BJ (cell line): ENCODE measurements at regions not wholly inside any gene's neighbourhood (a gene's known extent, or its start where the extent isn't known, plus 50 kb on each side); places are given as distances from the start of the nearest gene placed in this dataset.
A peak's percentile ranks its signal among the peaks of the same experiment; 100 is the strongest.

ENCODE experiments used
- CTCF ChIA-PET: fragments of 350-600 bp; formaldehyde crosslinking; extraction: SDS; loops from one replicate; lab custom pipeline; 2021; ENCODE audit warnings: antibody characterized with exemption, inconsistent platforms; lab: Yijun Ruan, JAX
- POLR2A ChIA-PET: fragments of 300-600 bp; sonication (Branson Sonifier 250); formaldehyde crosslinking; extraction: SDS; loops from one replicate; lab custom pipeline; 2021; ENCODE audit warnings: antibody characterized with exemption; lab: Charles Lee
- DNase-seq: peaks from one replicate; pipeline ENCODE4 v3.0.0-alpha.2; 2011; ENCODE audit warnings: low read depth
- H3K27me3 ChIP-seq: 2 replicates; pipeline ENCODE4 v1.6.0; 2011; ENCODE audit warnings: low read length; ENCODE audit not compliant: control insufficient read depth, insufficient read depth
- H3K36me3 ChIP-seq: 2 replicates; pipeline ENCODE4 v1.5.1; 2011; ENCODE audit warnings: low read length; ENCODE audit not compliant: control insufficient read depth, insufficient read depth
- H3K4me3 ChIP-seq: 2 replicates; pipeline ENCODE4 v1.5.1; 2011; ENCODE audit warnings: low read depth, mild to moderate bottlenecking, control low read depth, low read length
- TF ChIP-seq, protein P1 (sequence below): IDR thresholded peaks from 2 replicates; pipeline ENCODE4 v1.5.1; 2011; ENCODE audit warnings: low read depth, mild to moderate bottlenecking, control low read depth, inconsistent platforms, low read length, moderate library complexity; ENCODE audit not compliant: insufficient read depth

DNA sequence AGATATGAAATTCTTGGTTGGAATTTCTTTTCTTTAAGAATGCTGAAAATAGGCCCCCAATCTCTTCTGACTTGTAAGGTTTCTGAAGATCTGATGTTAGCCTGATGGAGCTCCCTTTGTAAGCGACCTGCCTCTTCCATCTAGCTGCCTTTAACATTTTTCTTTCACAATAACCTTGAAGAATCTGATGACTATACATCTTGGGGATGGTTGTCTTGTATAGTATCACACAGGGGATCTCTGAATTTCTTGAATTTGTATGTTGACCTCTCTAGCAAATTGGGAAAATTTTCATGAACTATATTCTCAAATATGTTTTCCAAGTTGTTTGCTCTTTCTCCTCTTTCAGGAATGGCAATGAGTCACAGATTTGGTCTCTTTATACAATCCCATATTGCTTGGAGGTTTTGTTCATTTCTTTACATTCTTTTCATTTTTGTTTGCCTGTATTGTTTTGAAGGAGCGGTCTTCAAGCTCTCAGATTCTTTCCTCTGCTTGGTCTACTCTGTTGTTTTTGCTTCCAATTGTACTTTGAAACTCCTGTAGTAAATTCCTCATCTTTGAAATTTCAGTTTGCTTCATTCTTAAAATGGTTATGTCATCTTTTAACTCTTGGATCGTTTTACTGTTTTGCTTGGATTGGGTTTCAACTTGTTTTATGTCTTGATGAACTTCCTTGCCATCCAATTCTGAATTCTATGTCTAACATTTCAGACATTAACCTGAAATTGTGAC is 245.2 kb upstream of the TARS1 start:
- no peak overlapping the region for H3K4me3 ChIP-seq
- ChIA-PET POLR2A (no interaction called here), CTCF (interaction anchor here (1.3 kb wide), 1 partner anchor 485 kb away, joined by 3 read pairs; the partner anchor contains the start of gene NPR3)
- no peaks in the 10 kb centered on the region for H3K27me3 ChIP-seq
- no peaks in the 10 kb centered on the region for H3K36me3 ChIP-seq
- TF ChIP-seq, protein P1, sequence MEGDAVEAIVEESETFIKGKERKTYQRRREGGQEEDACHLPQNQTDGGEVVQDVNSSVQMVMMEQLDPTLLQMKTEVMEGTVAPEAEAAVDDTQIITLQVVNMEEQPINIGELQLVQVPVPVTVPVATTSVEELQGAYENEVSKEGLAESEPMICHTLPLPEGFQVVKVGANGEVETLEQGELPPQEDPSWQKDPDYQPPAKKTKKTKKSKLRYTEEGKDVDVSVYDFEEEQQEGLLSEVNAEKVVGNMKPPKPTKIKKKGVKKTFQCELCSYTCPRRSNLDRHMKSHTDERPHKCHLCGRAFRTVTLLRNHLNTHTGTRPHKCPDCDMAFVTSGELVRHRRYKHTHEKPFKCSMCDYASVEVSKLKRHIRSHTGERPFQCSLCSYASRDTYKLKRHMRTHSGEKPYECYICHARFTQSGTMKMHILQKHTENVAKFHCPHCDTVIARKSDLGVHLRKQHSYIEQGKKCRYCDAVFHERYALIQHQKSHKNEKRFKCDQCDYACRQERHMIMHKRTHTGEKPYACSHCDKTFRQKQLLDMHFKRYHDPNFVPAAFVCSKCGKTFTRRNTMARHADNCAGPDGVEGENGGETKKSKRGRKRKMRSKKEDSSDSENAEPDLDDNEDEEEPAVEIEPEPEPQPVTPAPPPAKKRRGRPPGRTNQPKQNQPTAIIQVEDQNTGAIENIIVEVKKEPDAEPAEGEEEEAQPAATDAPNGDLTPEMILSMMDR, result no peak
- peak; percentile 62 for DNase-seq

DNA sequence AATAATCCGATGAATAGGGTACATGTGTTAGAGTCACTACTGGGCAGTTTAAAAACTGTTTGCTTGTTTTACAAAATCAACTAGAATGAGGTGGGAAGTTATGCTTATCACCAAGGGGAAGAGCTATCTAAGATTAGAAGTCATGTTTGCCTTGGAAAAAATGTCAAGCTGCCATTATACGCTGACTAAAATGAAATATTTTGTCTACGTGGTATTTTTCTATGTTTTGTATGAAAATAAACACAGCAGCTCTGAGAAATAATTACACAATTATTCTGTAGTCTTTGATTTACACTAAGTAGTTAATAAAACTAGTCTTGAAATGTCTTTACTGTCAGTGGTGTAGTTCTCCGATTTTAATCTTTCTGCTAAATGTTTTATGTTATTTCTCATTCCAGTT is 241.9 kb upstream of the TARS1 start:
- Histone ChIP-seq H3K27me3 (no peaks in the 10 kb centered on the region), H3K4me3 (no peak overlapping the region), H3K36me3 (no peaks in the 10 kb centered on the region)
- TF ChIP-seq, protein P1, result no peak
- ChIA-PET CTCF (no interaction called here), POLR2A (no interaction called here)
- DNase-seq, result no peak

DNA sequence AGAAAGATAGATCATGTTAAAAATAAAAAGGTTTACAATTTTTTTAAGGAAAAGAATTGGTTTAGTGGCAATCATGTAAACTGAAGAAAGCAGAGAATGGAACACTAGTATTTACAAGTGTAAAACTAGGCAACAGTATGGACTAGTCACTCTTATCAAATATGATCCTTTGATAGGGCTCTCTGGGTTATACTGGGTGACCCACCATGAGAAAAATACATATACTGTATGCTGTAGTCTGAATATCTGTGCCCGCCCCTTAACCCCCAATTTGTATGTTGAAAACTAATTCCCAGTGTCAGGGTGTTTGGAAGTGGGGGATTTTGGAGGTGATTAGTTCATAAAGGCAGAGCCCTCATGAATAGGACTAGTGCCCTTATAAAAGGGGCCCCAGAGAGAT is 236.8 kb upstream of the TARS1 start:
- H3K27me3 ChIP-seq, result no peaks in the 10 kb centered on the region
- TF ChIP-seq, protein P1, result no peak
- no peaks in the 10 kb centered on the region for H3K36me3 ChIP-seq
- no peak for DNase-seq
- ChIA-PET CTCF (no interaction called here), POLR2A (no interaction called here)
- no peak overlapping the region for H3K4me3 ChIP-seq

DNA sequence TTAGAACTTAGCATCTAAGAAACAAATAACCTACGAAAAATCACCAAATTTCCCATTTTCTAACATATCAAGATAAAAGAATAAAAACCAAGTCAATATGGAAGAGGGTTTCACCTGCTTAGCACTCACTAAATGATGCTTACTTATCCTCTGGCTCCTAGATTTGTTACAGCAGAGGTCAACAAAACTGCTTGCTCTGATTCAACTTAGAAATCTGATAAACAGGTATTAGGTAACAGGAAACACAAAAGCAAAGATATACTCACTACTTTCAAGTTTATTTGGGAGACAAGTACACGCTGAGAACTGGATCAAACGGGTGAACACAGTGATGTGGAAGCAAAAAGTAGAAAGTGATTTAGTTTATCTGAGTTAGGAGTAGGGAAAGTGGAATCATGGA is 235.7 kb upstream of the TARS1 start:
- Histone ChIP-seq H3K4me3 (no peak overlapping the region), H3K27me3 (no peaks in the 10 kb centered on the region), H3K36me3 (no peaks in the 10 kb centered on the region)
- no peak for DNase-seq
- ChIA-PET CTCF (no interaction called here), POLR2A (no interaction called here)
- TF ChIP-seq, protein P1, result no peak

DNA sequence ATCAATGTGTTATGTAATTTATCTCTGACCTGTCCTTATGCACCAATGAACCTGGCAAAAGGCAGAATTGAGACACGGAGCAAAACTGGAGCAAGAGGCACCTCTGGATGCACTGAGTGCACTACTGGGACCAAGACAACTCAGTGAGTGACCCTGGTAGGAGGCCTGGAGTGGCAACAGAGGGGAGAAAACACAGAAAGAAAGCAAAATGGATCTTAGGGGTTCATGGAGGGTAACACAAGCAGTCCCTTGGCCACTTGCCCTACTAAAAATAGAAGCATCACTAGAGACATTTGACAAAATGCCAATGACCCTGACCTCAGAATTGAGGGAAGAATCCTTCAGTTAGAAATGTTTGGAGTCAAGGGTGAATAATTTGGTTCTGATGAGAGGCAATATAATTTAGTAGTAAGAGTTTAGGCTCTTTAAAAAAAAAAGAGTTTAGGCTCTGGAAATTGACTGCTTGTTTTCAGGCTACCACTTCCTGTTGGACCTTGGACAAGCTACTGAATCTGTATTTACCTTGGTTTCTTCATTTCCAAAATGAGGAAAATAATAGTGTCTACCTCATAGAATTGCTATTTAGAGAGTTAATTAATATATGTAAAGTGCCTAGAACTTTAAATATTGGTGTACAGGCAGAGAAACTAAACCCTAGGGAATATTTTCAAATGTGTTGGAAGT is 234.9 kb upstream of the TARS1 start:
- no peaks in the 10 kb centered on the region for H3K36me3 ChIP-seq
- CTCF ChIA-PET, result interaction anchor here (0.6 kb wide), 1 partner anchor 8 kb away, joined by 3 read pairs; no protein-coding TSS in a partner anchor
- TF ChIP-seq, protein P1, result no peak
- no peak overlapping the region for H3K4me3 ChIP-seq
- no peaks in the 10 kb centered on the region for H3K27me3 ChIP-seq
- POLR2A ChIA-PET, result no interaction called here
- no peak for DNase-seq
